Neuronal stem cell (in vitro differentiated cells): ENCODE measurements at regions not wholly inside any gene's neighbourhood (a gene's known extent, or its start where the extent isn't known, plus 50 kb on each side); places are given as distances from the start of the nearest gene placed in this dataset.

Source experiments
- DNase-seq: peaks from one replicate; pipeline ENCODE4 v3.0.0-alpha.2; 2013; ENCODE audit warnings: low spot score
- H2AFZ ChIP-seq: one replicate; pipeline ENCODE4 v1.6.1; 2013; ENCODE audit warnings: mild to moderate bottlenecking, low read length, inconsistent platforms
- H2AK5ac ChIP-seq: 2 replicates; pipeline ENCODE4 v1.6.1; 2013; ENCODE audit warnings: low read depth, mild to moderate bottlenecking, inconsistent platforms, low read length, moderate library complexity, mixed read lengths
- H2BK120ac ChIP-seq: 2 replicates; pipeline ENCODE4 v1.6.1; 2013; ENCODE audit warnings: low read depth, mild to moderate bottlenecking, inconsistent platforms, low read length, moderate library complexity, mixed read lengths
- H2BK12ac ChIP-seq: one replicate; pipeline ENCODE4 v1.6.1; 2013; ENCODE audit warnings: low read length, inconsistent platforms
- H2BK15ac ChIP-seq: 2 replicates; pipeline ENCODE4 v1.6.1; 2013; ENCODE audit warnings: mild to moderate bottlenecking, low read length, inconsistent platforms, mixed read lengths
- H2BK5ac ChIP-seq: one replicate; pipeline ENCODE4 v1.6.1; 2013; ENCODE audit warnings: inconsistent platforms, mild to moderate bottlenecking, low read length, moderate library complexity
- H3K14ac ChIP-seq: one replicate; pipeline ENCODE4 v1.6.1; 2013; ENCODE audit warnings: low read length, inconsistent platforms
- H3K18ac ChIP-seq: 2 replicates; pipeline ENCODE4 v1.6.1; 2013; ENCODE audit warnings: low read length, inconsistent platforms
- H3K23ac ChIP-seq: 2 replicates; pipeline ENCODE4 v1.6.1; 2013; ENCODE audit warnings: low read depth, mild to moderate bottlenecking, mixed read lengths, low read length, inconsistent platforms; ENCODE audit not compliant: poor library complexity
- H3K27ac ChIP-seq: replicated peaks from 3 replicates; pipeline ENCODE4 v1.5.1; 2013; ENCODE audit warnings: low read length, inconsistent platforms
- H3K27me3 ChIP-seq, 3 experiments: 2 replicates each; pipeline ENCODE4 v1.6.1; 2013; ENCODE audit warnings: low read length in 3 of 3, mild to moderate bottlenecking in 2 of 3, inconsistent platforms in 1 of 3, low read depth in 1 of 3, mixed read lengths in 1 of 3, moderate library complexity in 1 of 3; ENCODE audit not compliant: control insufficient read depth in 3 of 3, insufficient read depth in 3 of 3
- H3K36me3 ChIP-seq, 2 donors: replicated peaks in 1 of 2; 2 replicates each; pipeline ENCODE4 v1.6.1; 2013; ENCODE audit warnings: low read length in 2 of 2; ENCODE audit not compliant: control insufficient read depth in 2 of 2, insufficient read depth in 2 of 2
- H3K4ac ChIP-seq: 2 replicates; pipeline ENCODE4 v1.6.1; 2013; ENCODE audit warnings: inconsistent platforms, mild to moderate bottlenecking, low read length, moderate library complexity
- H3K4me1 ChIP-seq, 2 donors: 1 replicate in 1 of 2; 2 replicates in 1 of 2; pipeline ENCODE4 v1.6.1; 2013; ENCODE audit warnings: low read length in 2 of 2, low read depth in 1 of 2; ENCODE audit not compliant: control insufficient read depth in 2 of 2, insufficient read depth in 1 of 2
- H3K4me2 ChIP-seq: one replicate; pipeline ENCODE4 v1.6.1; 2013; ENCODE audit warnings: mild to moderate bottlenecking, low read length, inconsistent platforms; ENCODE audit not compliant: insufficient read depth, poor library complexity, severe bottlenecking
- H3K4me3 ChIP-seq, 2 donors: 2 replicates each; pipeline ENCODE4 v1.5.1; 2013; ENCODE audit warnings: low read length in 2 of 2, mild to moderate bottlenecking in 2 of 2, inconsistent platforms in 1 of 2, moderate library complexity in 1 of 2
- H3K79me1 ChIP-seq: one replicate; pipeline ENCODE4 v1.6.1; 2013; ENCODE audit warnings: low read depth, mild to moderate bottlenecking, inconsistent platforms, low read length, moderate library complexity
- H3K9ac ChIP-seq: one replicate; pipeline ENCODE4 v1.6.1; 2013; ENCODE audit warnings: mild to moderate bottlenecking, low read depth, low read length, inconsistent platforms; ENCODE audit not compliant: poor library complexity
- H3K9me3 ChIP-seq, 2 donors: replicated peaks in 1 of 2; 2 replicates each; pipeline versions ENCODE3 to v1.6.1; 2013; ENCODE audit warnings: low read length in 2 of 2, mild to moderate bottlenecking in 2 of 2, inconsistent platforms in 1 of 2, low read depth in 1 of 2, mixed read lengths in 1 of 2, moderate library complexity in 1 of 2; ENCODE audit not compliant: control insufficient read depth in 2 of 2, insufficient read depth in 1 of 2
- H4K8ac ChIP-seq: one replicate; pipeline ENCODE4 v1.6.1; 2013; ENCODE audit warnings: low read depth, mild to moderate bottlenecking, inconsistent platforms, low read length, moderate library complexity
- H4K91ac ChIP-seq: one replicate; pipeline ENCODE4 v1.6.1; 2013; ENCODE audit warnings: low read length, low read depth, mild to moderate bottlenecking, inconsistent platforms; ENCODE audit not compliant: poor library complexity
- WGBS, 2 donors: extraction: QIAGEN DNeasy Blood & Tissue Kit; methylation state at CpG; one replicate each; pipeline ENCODE4 v1.1.7; 2013; ENCODE audit warnings: missing lambda C conversion rate in 2 of 2, mixed read lengths in 1 of 2; ENCODE audit not compliant: insufficient read length in 2 of 2, insufficient replicate concordance in 1 of 2; ENCODE audit errors: extremely low coverage in 2 of 2; 5-methylcytosine and 5-hydroxymethylcytosine counted together

DNA sequence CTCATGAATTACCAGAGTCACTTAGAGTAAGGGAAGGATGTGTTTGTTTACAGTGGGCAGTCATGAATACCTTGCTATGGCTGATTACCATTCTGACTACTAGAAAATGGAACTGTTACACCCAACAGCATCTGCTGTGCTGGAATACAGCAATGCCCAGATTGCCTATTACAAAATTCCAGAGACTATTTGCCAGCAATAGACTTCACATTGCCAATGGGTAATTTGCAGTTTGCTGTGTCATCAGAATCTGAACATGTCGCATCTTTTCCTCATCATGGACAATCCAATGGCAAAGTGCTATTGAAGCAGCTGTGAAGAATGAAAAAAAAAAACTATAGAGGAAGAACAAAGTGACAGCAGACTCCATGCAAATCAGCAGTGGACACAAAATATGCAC, 356.6 kb downstream of the CXXC4 start:
- no CpG with 5 or more reads among the region's 1 CpG for WGBS, 2 donors
- Histone ChIP-seq H2BK120ac (no peak overlapping the region), H4K8ac (no peak overlapping the region), H3K18ac (no peak overlapping the region), H3K4me1 (no peaks in the 10 kb centered on the region), H3K4ac (no peak overlapping the region), H4K91ac (no peak overlapping the region), H3K14ac (no peak overlapping the region), H2AFZ (no peak overlapping the region), H2BK12ac (no peak overlapping the region), H3K23ac (no peak overlapping the region), H3K79me1 (no peaks in the 10 kb centered on the region), H3K27me3 (no peaks in the 10 kb centered on the region), H2BK15ac (no peak overlapping the region), H2BK5ac (no peak overlapping the region), H3K36me3 (no peaks in the 10 kb centered on the region), H3K4me3 (no peak overlapping the region), H3K9me3 (no peaks in the 10 kb centered on the region), H3K9ac (no peak overlapping the region), H2AK5ac (no peak overlapping the region), H3K4me2 (no peak overlapping the region), H3K27ac (no peak overlapping the region)
- DNase-seq, result no peak

DNA sequence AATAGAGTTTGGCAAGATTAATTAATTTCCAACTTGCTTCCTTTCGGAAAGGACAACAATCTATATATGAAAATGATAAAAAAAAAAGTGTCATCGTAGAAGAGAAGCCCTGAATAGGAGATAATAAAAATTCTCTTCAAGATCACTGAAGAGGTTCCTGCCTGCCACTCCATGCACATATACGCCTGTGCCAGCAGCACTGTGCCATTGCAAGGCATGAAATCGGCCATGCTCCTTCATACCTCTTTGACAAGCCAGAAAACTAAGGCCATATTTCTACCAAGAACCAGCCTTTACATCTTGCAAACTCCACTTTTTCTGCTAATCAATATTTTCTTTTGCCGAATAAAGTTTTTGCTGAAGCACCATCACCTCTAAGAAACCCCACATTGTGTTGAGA, 365.5 kb downstream of the CXXC4 start:
- Histone ChIP-seq H2AFZ (no peak overlapping the region), H3K14ac (no peak overlapping the region), H3K4ac (no peak overlapping the region), H3K4me2 (no peak overlapping the region), H2BK5ac (no peak overlapping the region), H3K23ac (no peak overlapping the region), H3K79me1 (no peaks in the 10 kb centered on the region), H3K27ac (no peak overlapping the region), H3K4me3 (no peak overlapping the region), H3K27me3 (no peaks in the 10 kb centered on the region), H4K91ac (no peak overlapping the region), H3K4me1 (no peaks in the 10 kb centered on the region), H3K9me3 (no peaks in the 10 kb centered on the region), H4K8ac (no peak overlapping the region), H3K36me3 (no peaks in the 10 kb centered on the region), H2BK15ac (no peak overlapping the region), H3K18ac (no peak overlapping the region), H2BK120ac (no peak overlapping the region), H2AK5ac (no peak overlapping the region), H2BK12ac (no peak overlapping the region), H3K9ac (no peak overlapping the region)
- DNase-seq, result no peak
- WGBS, 2 donors, result no CpG with 5 or more reads among the region's 5 CpGs

DNA sequence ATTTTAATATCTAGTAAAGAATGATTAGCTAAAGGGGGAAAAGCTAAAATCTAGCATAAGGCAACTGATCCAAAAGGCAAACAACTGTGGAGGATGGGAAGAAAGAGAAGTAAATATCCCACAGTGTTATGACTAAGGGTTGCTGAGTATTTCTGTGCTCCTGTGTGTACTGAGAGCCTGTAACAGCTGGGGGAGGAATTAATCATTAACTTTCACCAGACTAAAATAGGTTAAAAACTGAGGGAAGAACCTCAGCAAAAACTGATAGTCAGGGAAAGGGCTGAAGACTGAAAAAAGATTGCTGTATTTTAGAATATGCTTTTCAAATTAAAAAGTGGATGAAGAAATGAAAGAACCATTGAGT, 365.9 kb downstream of the CXXC4 start:
- Histone ChIP-seq H3K4ac (no peak overlapping the region), H3K79me1 (no peaks in the 10 kb centered on the region), H3K4me2 (no peak overlapping the region), H2BK15ac (no peak overlapping the region), H3K4me1 (no peaks in the 10 kb centered on the region), H4K8ac (no peak overlapping the region), H2BK120ac (no peak overlapping the region), H3K9ac (no peak overlapping the region), H2AK5ac (no peak overlapping the region), H2BK12ac (no peak overlapping the region), H4K91ac (no peak overlapping the region), H3K14ac (no peak overlapping the region), H3K4me3 (no peak overlapping the region), H2BK5ac (no peak overlapping the region), H3K18ac (no peak overlapping the region), H3K27ac (no peak overlapping the region), H2AFZ (no peak overlapping the region), H3K23ac (no peak overlapping the region), H3K9me3 (no peaks in the 10 kb centered on the region), H3K36me3 (no peaks in the 10 kb centered on the region), H3K27me3 (no peaks in the 10 kb centered on the region)
- DNase-seq, result no peak

GRCh38 chr4:104128031-104128849, 366.5 kb downstream of the CXXC4 start:
- Histone ChIP-seq H2AK5ac (no peak overlapping the region), H3K14ac (no peak overlapping the region), H3K36me3 (no peaks in the 10 kb centered on the region), H2BK5ac (no peak overlapping the region), H3K27ac (no peak overlapping the region), H3K9ac (no peak overlapping the region), H4K91ac (no peak overlapping the region), H3K23ac (no peak overlapping the region), H3K4me1 (no peaks in the 10 kb centered on the region), H2AFZ (no peak overlapping the region), H3K18ac (no peak overlapping the region), H3K4me2 (no peak overlapping the region), H3K27me3 (no peaks in the 10 kb centered on the region), H2BK15ac (no peak overlapping the region), H3K79me1 (no peaks in the 10 kb centered on the region), H4K8ac (no peak overlapping the region), H3K4me3 (no peak overlapping the region), H2BK120ac (no peak overlapping the region), H2BK12ac (no peak overlapping the region), H3K4ac (no peak overlapping the region), H3K9me3 (no peaks in the 10 kb centered on the region)
- DNase-seq, result no peak
- no CpG with 5 or more reads among the region's 1 CpG for WGBS, 2 donors
